WTC11 (cell line): ENCODE measurements at regions not wholly inside any gene's neighbourhood (a gene's known extent, or its start where the extent isn't known, plus 50 kb on each side); places are given as distances from the start of the nearest gene placed in this dataset.

Source experiments
- ATAC-seq: fragments of 200-7000 bp; cut with Tn5 transposase; 2 replicates; pipeline ENCODE4 v1.10.0; 2021; ENCODE audit warnings: mild to moderate bottlenecking, moderate library complexity
- CTCF ChIA-PET: fragments of 300-600 bp; sonication (Branson Sonifier 250); formaldehyde crosslinking; loops from one replicate; lab custom pipeline; 2021; ENCODE audit warnings: antibody characterized with exemption; lab: Charles Lee
- POLR2A ChIA-PET: fragments of 350-600 bp; sonication (Branson Sonifier 250); formaldehyde crosslinking; loops from one replicate; lab custom pipeline; 2021; ENCODE audit warnings: antibody characterized with exemption; lab: Charles Lee
- DNase-seq: peaks from one replicate; pipeline ENCODE4 v3.0.0; 2021; ENCODE audit warnings: low spot score
- H3K27ac Mint-ChIP-seq: 2 replicates; pipeline ENCODE4 v1.8.0; 2021; ENCODE audit warnings: mixed read lengths
- H3K27me3 Mint-ChIP-seq: 2 replicates; pipeline ENCODE4 v1.8.0; 2021; ENCODE audit warnings: low read depth, mild to moderate bottlenecking, moderate library complexity, mixed read lengths
- H3K36me3 Mint-ChIP-seq: 2 replicates; pipeline ENCODE4 v1.8.0; 2021; ENCODE audit warnings: mixed read lengths
- H3K4me1 Mint-ChIP-seq: 2 replicates; pipeline ENCODE4 v1.8.0; 2022; ENCODE audit warnings: mixed read lengths
- H3K4me3 Mint-ChIP-seq: 2 replicates; pipeline ENCODE4 v1.8.0; 2021; ENCODE audit warnings: mild to moderate bottlenecking, moderate library complexity, mixed read lengths
- H3K9me3 Mint-ChIP-seq: 2 replicates; pipeline ENCODE4 v1.8.0; 2021; ENCODE audit warnings: mixed read lengths
- ATF1 ChIP-seq: sonication (generic); formaldehyde crosslinking; IDR thresholded peaks from 2 replicates; pipeline ENCODE4 v1.8.1; 2023; ENCODE audit warnings: mild to moderate bottlenecking, moderate library complexity, missing genetic modification reagents
- FOXJ3 ChIP-seq: sonication (generic); formaldehyde crosslinking; IDR thresholded peaks from 2 replicates; pipeline ENCODE4 v1.9.0; 2021; ENCODE audit warnings: missing genetic modification reagents, mild to moderate bottlenecking, borderline replicate concordance
- GABPB1 ChIP-seq: sonication (generic); formaldehyde crosslinking; IDR thresholded peaks from 2 replicates; pipeline ENCODE4 v1.8.1; 2023; ENCODE audit warnings: mild to moderate bottlenecking, missing genetic modification reagents
- JAZF1 ChIP-seq: fragments of 250-450 bp; sonication (Bioruptor Pico); IDR thresholded peaks from 2 replicates; pipeline ENCODE4 v1.9.0; 2021; ENCODE audit warnings: moderate library complexity, mild to moderate bottlenecking, inconsistent platforms
- KAT7 ChIP-seq: sonication (generic); formaldehyde crosslinking; IDR thresholded peaks from 2 replicates; pipeline ENCODE4 v1.8.1; 2023; ENCODE audit warnings: missing genetic modification reagents, mild to moderate bottlenecking, borderline replicate concordance
- NFYB ChIP-seq: sonication (generic); formaldehyde crosslinking; conservative IDR thresholded peaks from 2 replicates; pipeline ENCODE4 v1.8.0; 2022; ENCODE audit warnings: low read depth, missing genetic modification reagents
- PRRX2 ChIP-seq: fragments of 250-450 bp; sonication (Bioruptor Pico); IDR thresholded peaks from 2 replicates; pipeline ENCODE4 v1.8.0; 2021; ENCODE audit warnings: mild to moderate bottlenecking
- SMAD4 ChIP-seq: sonication (generic); formaldehyde crosslinking; IDR thresholded peaks from 2 replicates; pipeline ENCODE4 v1.8.0; 2022; ENCODE audit warnings: mild to moderate bottlenecking, missing genetic modification reagents
- SOX15 ChIP-seq: fragments of 250-450 bp; sonication (Bioruptor Pico); IDR thresholded peaks from 2 replicates; pipeline ENCODE4 v1.9.0; 2021; ENCODE audit warnings: mild to moderate bottlenecking
- SP1 ChIP-seq: sonication (generic); formaldehyde crosslinking; conservative IDR thresholded peaks from 2 replicates; pipeline ENCODE4 v1.8.1; 2022; ENCODE audit warnings: missing genetic modification reagents
- TCF7 ChIP-seq: sonication (generic); formaldehyde crosslinking; IDR thresholded peaks from 2 replicates; pipeline ENCODE4 v1.8.0; 2022; ENCODE audit warnings: mild to moderate bottlenecking, low read depth, missing genetic modification reagents, moderate library complexity
- ZBTB21 ChIP-seq: sonication (generic); formaldehyde crosslinking; IDR thresholded peaks from 2 replicates; pipeline ENCODE4 v1.8.1; 2023; ENCODE audit warnings: mild to moderate bottlenecking, missing genetic modification reagents, borderline replicate concordance
- ZNF416 ChIP-seq: fragments of 250-450 bp; sonication (Bioruptor Pico); IDR thresholded peaks from 2 replicates; pipeline ENCODE4 v1.9.0; 2021; ENCODE audit warnings: mild to moderate bottlenecking, inconsistent platforms
- TF ChIP-seq, protein P1 (sequence below): sonication (generic); formaldehyde crosslinking; IDR thresholded peaks from 2 replicates; pipeline ENCODE4 v1.8.1; 2023; ENCODE audit warnings: mild to moderate bottlenecking, missing genetic modification reagents, moderate library complexity
- TF ChIP-seq, protein P2 (sequence below): sonication (generic); formaldehyde crosslinking; IDR thresholded peaks from 2 replicates; pipeline ENCODE4 v1.8.1; 2022; ENCODE audit warnings: missing genetic modification reagents, borderline replicate concordance
- TF ChIP-seq, protein P3 (sequence below): sonication (generic); formaldehyde crosslinking; IDR thresholded peaks from 2 replicates; pipeline ENCODE4 v1.8.1; 2022; ENCODE audit warnings: mild to moderate bottlenecking, missing genetic modification reagents, moderate library complexity, borderline replicate concordance
- TF ChIP-seq, protein P4 (sequence below): sonication (generic); formaldehyde crosslinking; IDR thresholded peaks from 2 replicates; pipeline ENCODE4 v1.8.0; 2023; ENCODE audit warnings: mild to moderate bottlenecking, missing genetic modification reagents
- TF ChIP-seq, protein P5 (sequence below): fragments of 250-450 bp; sonication (Bioruptor Pico); IDR thresholded peaks from 2 replicates; pipeline ENCODE4 v2.1.2; 2022; ENCODE audit warnings: mild to moderate bottlenecking, moderate library complexity
- TF ChIP-seq, protein P6 (sequence below): fragments of 250-450 bp; sonication (Bioruptor Pico); IDR thresholded peaks from 2 replicates; pipeline ENCODE4 v1.9.0; 2021; ENCODE audit warnings: moderate library complexity, mild to moderate bottlenecking, inconsistent platforms, borderline replicate concordance
- TF ChIP-seq, protein P7 (sequence below): sonication (generic); formaldehyde crosslinking; IDR thresholded peaks from 2 replicates; pipeline ENCODE4 v1.8.0; 2022; ENCODE audit warnings: mild to moderate bottlenecking, missing genetic modification reagents

DNA sequence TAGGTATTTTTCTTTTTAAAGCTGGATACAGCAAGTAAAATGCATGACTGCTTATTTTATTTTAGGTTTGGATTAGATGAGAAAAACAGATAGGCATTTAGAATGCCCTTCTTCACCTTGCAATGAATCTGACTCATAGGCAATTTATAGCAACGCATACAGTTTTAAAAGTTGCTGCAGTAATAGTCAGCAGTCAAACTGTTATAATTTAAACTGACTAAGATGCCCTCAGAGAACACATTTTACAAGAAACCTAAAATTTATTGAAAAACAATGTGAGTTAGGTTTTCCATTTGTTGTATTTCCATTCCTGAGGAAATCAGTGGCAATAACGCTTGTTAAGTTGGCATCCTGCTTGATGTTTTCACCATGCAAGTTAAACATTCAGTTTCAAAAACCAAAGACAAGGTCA lies 1128.2 kb upstream of the PCDH9 start:
- Mint-ChIP-seq H3K9me3 (no peaks in the 10 kb centered on the region), H3K27ac (no peak overlapping the region), H3K36me3 (no peaks in the 10 kb centered on the region), H3K4me3 (no peak overlapping the region), H3K27me3 (no peaks in the 10 kb centered on the region), H3K4me1 (no peaks in the 10 kb centered on the region)
- ATAC-seq (no peak), DNase-seq (no peak)
- ChIA-PET POLR2A (no interaction called here), CTCF (no interaction called here)
- TF ChIP-seq GABPB1 (CRISPR knock-in tag), result no peak
- TF ChIP-seq ZBTB21 (CRISPR knock-in tag), result no peak
- TF ChIP-seq, protein P1, sequence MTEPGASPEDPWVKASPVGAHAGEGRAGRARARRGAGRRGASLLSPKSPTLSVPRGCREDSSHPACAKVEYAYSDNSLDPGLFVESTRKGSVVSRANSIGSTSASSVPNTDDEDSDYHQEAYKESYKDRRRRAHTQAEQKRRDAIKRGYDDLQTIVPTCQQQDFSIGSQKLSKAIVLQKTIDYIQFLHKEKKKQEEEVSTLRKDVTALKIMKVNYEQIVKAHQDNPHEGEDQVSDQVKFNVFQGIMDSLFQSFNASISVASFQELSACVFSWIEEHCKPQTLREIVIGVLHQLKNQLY (CRISPR knock-in tag), result no peak
- no peak for TF ChIP-seq FOXJ3
- no peak for TF ChIP-seq SOX15 (CRISPR knock-in tag)

DNA sequence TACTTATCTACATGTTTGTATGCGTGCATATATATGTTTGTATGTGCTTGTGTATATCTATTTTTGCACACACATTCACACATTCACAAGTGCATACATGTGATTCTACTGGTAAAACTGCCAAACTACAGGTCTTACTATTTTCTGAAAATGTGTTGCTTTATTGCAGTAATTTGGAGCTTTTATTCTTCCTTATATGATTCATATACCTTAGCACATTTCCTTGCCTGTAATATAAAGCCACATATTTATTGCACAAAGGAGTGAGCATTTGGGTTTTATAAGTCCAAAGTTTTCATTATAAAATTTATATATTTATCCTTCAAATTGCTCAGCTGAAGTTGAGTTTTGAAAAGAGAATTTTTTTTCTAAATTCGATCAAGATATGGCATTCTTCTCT lies 1120.4 kb upstream of the PCDH9 start:
- ChIA-PET POLR2A (no interaction called here), CTCF (no interaction called here)
- Mint-ChIP-seq H3K4me1 (no peaks in the 10 kb centered on the region), H3K27ac (no peak overlapping the region), H3K36me3 (no peaks in the 10 kb centered on the region), H3K4me3 (no peak overlapping the region), H3K27me3 (no peaks in the 10 kb centered on the region), H3K9me3 (no peaks in the 10 kb centered on the region)
- ATAC-seq, result no peak
- DNase-seq, result no peak
- TF ChIP-seq TCF7, result no peak
- TF ChIP-seq, protein P2, sequence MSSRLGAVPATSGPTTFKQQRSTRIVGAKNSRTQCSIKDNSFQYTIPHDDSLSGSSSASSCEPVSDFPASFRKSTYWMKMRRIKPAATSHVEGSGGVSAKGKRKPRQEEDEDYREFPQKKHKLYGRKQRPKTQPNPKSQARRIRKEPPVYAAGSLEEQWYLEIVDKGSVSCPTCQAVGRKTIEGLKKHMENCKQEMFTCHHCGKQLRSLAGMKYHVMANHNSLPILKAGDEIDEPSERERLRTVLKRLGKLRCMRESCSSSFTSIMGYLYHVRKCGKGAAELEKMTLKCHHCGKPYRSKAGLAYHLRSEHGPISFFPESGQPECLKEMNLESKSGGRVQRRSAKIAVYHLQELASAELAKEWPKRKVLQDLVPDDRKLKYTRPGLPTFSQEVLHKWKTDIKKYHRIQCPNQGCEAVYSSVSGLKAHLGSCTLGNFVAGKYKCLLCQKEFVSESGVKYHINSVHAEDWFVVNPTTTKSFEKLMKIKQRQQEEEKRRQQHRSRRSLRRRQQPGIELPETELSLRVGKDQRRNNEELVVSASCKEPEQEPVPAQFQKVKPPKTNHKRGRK, result no peak
- TF ChIP-seq, protein P3, sequence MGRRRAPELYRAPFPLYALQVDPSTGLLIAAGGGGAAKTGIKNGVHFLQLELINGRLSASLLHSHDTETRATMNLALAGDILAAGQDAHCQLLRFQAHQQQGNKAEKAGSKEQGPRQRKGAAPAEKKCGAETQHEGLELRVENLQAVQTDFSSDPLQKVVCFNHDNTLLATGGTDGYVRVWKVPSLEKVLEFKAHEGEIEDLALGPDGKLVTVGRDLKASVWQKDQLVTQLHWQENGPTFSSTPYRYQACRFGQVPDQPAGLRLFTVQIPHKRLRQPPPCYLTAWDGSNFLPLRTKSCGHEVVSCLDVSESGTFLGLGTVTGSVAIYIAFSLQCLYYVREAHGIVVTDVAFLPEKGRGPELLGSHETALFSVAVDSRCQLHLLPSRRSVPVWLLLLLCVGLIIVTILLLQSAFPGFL (CRISPR knock-in tag), result no peak
- no peak for TF ChIP-seq JAZF1 (CRISPR knock-in tag)
- no peak for TF ChIP-seq ZNF416
- TF ChIP-seq, protein P4, sequence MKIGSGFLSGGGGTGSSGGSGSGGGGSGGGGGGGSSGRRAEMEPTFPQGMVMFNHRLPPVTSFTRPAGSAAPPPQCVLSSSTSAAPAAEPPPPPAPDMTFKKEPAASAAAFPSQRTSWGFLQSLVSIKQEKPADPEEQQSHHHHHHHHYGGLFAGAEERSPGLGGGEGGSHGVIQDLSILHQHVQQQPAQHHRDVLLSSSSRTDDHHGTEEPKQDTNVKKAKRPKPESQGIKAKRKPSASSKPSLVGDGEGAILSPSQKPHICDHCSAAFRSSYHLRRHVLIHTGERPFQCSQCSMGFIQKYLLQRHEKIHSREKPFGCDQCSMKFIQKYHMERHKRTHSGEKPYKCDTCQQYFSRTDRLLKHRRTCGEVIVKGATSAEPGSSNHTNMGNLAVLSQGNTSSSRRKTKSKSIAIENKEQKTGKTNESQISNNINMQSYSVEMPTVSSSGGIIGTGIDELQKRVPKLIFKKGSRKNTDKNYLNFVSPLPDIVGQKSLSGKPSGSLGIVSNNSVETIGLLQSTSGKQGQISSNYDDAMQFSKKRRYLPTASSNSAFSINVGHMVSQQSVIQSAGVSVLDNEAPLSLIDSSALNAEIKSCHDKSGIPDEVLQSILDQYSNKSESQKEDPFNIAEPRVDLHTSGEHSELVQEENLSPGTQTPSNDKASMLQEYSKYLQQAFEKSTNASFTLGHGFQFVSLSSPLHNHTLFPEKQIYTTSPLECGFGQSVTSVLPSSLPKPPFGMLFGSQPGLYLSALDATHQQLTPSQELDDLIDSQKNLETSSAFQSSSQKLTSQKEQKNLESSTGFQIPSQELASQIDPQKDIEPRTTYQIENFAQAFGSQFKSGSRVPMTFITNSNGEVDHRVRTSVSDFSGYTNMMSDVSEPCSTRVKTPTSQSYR (CRISPR knock-in tag), result no peak
- TF ChIP-seq KAT7 (CRISPR knock-in tag), result no peak
- TF ChIP-seq SMAD4 (CRISPR knock-in tag), result no peak
- no peak for TF ChIP-seq ATF1 (CRISPR knock-in tag)
- TF ChIP-seq, protein P5, sequence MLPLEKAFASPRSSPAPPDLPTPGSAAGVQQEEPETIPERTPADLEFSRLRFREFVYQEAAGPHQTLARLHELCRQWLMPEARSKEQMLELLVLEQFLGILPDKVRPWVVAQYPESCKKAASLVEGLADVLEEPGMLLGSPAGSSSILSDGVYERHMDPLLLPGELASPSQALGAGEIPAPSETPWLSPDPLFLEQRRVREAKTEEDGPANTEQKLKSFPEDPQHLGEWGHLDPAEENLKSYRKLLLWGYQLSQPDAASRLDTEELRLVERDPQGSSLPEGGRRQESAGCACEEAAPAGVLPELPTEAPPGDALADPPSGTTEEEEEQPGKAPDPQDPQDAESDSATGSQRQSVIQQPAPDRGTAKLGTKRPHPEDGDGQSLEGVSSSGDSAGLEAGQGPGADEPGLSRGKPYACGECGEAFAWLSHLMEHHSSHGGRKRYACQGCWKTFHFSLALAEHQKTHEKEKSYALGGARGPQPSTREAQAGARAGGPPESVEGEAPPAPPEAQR, result no peak
- no peak for TF ChIP-seq NFYB

DNA sequence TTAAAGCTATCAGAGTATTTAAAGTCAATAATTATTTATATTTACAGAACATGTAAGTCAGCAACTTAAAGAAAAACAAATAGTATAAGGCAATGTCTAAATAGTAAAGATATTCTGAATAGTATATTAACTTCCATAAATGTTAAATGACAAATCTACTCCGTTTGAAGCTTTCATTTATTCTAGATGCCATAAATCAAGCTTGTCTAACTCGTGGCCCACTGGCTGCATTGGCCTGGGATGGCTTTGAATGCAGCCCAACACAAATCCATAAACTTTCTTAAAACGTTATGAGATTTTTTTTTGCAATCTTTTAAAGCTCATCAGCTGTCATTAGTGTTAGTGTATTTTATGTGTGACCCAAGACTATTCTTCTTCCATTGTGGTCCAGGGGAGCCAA lies 1117.1 kb upstream of the PCDH9 start:
- DNase-seq, result no peak
- Mint-ChIP-seq H3K4me3 (no peak overlapping the region), H3K27me3 (no peaks in the 10 kb centered on the region), H3K36me3 (peaks cover 18% of the 10 kb centered on the region), H3K4me1 (no peaks in the 10 kb centered on the region), H3K9me3 (peaks cover 28% of the 10 kb centered on the region), H3K27ac (no peak overlapping the region)
- POLR2A ChIA-PET, result no interaction called here
- ATAC-seq, result no peak
- CTCF ChIA-PET, result no interaction called here
- no peak for TF ChIP-seq PRRX2
- TF ChIP-seq, protein P6, sequence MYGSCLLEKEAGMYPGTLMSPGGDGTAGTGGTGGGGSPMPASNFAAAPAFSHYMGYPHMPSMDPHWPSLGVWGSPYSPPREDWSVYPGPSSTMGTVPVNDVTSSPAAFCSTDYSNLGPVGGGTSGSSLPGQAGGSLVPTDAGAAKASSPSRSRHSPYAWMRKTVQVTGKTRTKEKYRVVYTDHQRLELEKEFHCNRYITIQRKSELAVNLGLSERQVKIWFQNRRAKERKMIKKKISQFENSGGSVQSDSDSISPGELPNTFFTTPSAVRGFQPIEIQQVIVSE (CRISPR knock-in tag), result no peak
- TF ChIP-seq, protein P3 (CRISPR knock-in tag), result no peak
- TF ChIP-seq, protein P5, result no peak
- TF ChIP-seq, protein P7, sequence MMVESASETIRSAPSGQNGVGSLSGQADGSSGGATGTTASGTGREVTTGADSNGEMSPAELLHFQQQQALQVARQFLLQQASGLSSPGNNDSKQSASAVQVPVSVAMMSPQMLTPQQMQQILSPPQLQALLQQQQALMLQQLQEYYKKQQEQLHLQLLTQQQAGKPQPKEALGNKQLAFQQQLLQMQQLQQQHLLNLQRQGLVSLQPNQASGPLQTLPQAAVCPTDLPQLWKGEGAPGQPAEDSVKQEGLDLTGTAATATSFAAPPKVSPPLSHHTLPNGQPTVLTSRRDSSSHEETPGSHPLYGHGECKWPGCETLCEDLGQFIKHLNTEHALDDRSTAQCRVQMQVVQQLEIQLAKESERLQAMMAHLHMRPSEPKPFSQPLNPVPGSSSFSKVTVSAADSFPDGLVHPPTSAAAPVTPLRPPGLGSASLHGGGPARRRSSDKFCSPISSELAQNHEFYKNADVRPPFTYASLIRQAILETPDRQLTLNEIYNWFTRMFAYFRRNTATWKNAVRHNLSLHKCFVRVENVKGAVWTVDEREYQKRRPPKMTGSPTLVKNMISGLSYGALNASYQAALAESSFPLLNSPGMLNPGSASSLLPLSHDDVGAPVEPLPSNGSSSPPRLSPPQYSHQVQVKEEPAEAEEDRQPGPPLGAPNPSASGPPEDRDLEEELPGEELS (CRISPR knock-in tag), result no peak
- TF ChIP-seq SP1 (CRISPR knock-in tag), result no peak
